Right lobe of liver (tissue), 1 donor: ENCODE measurements at regions not wholly inside any gene's neighbourhood (a gene's known extent, or its start where the extent isn't known, plus 50 kb on each side); places are given as distances from the start of the nearest gene placed in this dataset.

Experiments used
- small RNA-seq, 2 experiments: library from RNA; depleted of rRNA; stranded (forward); fragments of <200 nt; gene quantifications; one replicate each; pipeline ENCODE3, GENCODE V24; 2016

Small RNAs in the stretch of these regions (small RNA-seq; reads per million reads assigned to genes)
- gene BX323014.1: 0 reads per million in 2 experiments
- 0 reads per million in 2 experiments for gene RN7SL299P
